Panc1 (cell line): ENCODE measurements at regions not wholly inside any gene's neighbourhood (a gene's known extent, or its start where the extent isn't known, plus 50 kb on each side); places are given as distances from the start of the nearest gene placed in this dataset.

ENCODE experiments used
- ATAC-seq: fragments of 200-7000 bp; cut with Tn5 transposase; 2 replicates; pipeline ENCODE4 v1.9.1; 2020; ENCODE audit warnings: mild to moderate bottlenecking, moderate library complexity
- BruUV-seq: library from RNA; stranded (reverse); fragments of 400-500 nt; replicated peaks from 2 replicates; lab custom pipeline; 2021; lab: Mats Ljungman, UMichigan
- CTCF ChIA-PET: fragments of 300-600 bp; sonication (Branson Sonifier 250); formaldehyde crosslinking; loops from one replicate; lab custom pipeline; 2022; ENCODE audit warnings: antibody characterized with exemption; lab: Charles Lee
- POLR2A ChIA-PET: fragments of 300-600 bp; sonication (Branson Sonifier 250); formaldehyde crosslinking; loops from one replicate; lab custom pipeline; 2022; ENCODE audit warnings: antibody characterized with exemption; lab: Charles Lee
- DNase-seq: peaks from one replicate; pipeline ENCODE4 v3.0.0-alpha.2; 2010; ENCODE audit warnings: low read depth, low spot score
- H3K27ac ChIP-seq: 2 replicates; pipeline ENCODE4 v1.5.1; 2011; ENCODE audit warnings: mild to moderate bottlenecking, low read length, inconsistent platforms
- H3K27me3 ChIP-seq: fragments of 200-500 bp; sonication (Bioruptor generic); 2 replicates; pipeline ENCODE4 v1.6.0; 2014; ENCODE audit warnings: low read length, inconsistent platforms; ENCODE audit not compliant: control insufficient read depth, insufficient read depth
- H3K36me3 ChIP-seq: fragments of 200-500 bp; sonication (Bioruptor generic); 2 replicates; pipeline ENCODE4 v1.5.1; 2014; ENCODE audit warnings: inconsistent platforms, mild to moderate bottlenecking, low read length, moderate library complexity; ENCODE audit not compliant: control insufficient read depth, insufficient read depth
- H3K4me1 ChIP-seq: 2 replicates; pipeline ENCODE4 v1.5.1; 2011; ENCODE audit warnings: inconsistent platforms, mild to moderate bottlenecking, low read length, moderate library complexity; ENCODE audit not compliant: control insufficient read depth, insufficient read depth
- H3K4me3 ChIP-seq, 2 experiments: 2 replicates each; pipeline ENCODE4 v1.5.1; 2011 to 2012; ENCODE audit warnings: low read depth in 2 of 2, low read length in 2 of 2, mild to moderate bottlenecking in 2 of 2, inconsistent platforms in 1 of 2, moderate library complexity in 1 of 2
- H3K9me3 ChIP-seq: fragments of 200-500 bp; sonication (Bioruptor generic); 2 replicates; pipeline ENCODE4 v1.5.1; 2014; ENCODE audit warnings: low read depth, mild to moderate bottlenecking, inconsistent platforms, low read length, moderate library complexity; ENCODE audit not compliant: control insufficient read depth, insufficient read depth
- POLR2AphosphoS5 ChIP-seq: IDR thresholded peaks from 2 replicates; pipeline ENCODE4 v1.6.1; 2012; ENCODE audit warnings: mild to moderate bottlenecking, low read depth, low read length, moderate library complexity
- SIN3A ChIP-seq: IDR thresholded peaks from 2 replicates; pipeline ENCODE4 v1.6.1; 2012; ENCODE audit warnings: low read depth, mild to moderate bottlenecking, low read length, moderate library complexity, borderline replicate concordance; ENCODE audit not compliant: insufficient read depth
- TCF7L2 ChIP-seq: IDR thresholded peaks from 2 replicates; pipeline ENCODE4 v1.6.1; 2011; ENCODE audit warnings: mild to moderate bottlenecking, low read depth, low read length, inconsistent platforms
- in situ Hi-C: cut with HindIII; loops from 2 replicates; pipeline ENCODE4 v1.10.0; 2016; ENCODE audit warnings: low sequenced_read_pairs, low pct_unique_long_range_greater_than_20kb
- intact Hi-C: fragments of 100-400 bp; cut with micrococcal nuclease; formaldehyde crosslinking; loops from one replicate; pipeline ENCODE4 v1.10.0; 2022; ENCODE audit not compliant: unreplicated experiment
- TF ChIP-seq, protein P1 (sequence below): fragments of 450-650 bp; IDR thresholded peaks from 2 replicates; pipeline ENCODE4 v1.5.1; 2017; ENCODE audit warnings: mild to moderate bottlenecking
- TF ChIP-seq, protein P2 (sequence below), 2 experiments: IDR thresholded peaks; 2 replicates each; pipeline ENCODE4 v1.6.1; 2011 to 2012; ENCODE audit warnings: low read depth in 2 of 2, control low read depth in 1 of 2, low read length in 1 of 2, mild to moderate bottlenecking in 1 of 2, moderate library complexity in 1 of 2; ENCODE audit not compliant: insufficient read depth in 1 of 2

DNA sequence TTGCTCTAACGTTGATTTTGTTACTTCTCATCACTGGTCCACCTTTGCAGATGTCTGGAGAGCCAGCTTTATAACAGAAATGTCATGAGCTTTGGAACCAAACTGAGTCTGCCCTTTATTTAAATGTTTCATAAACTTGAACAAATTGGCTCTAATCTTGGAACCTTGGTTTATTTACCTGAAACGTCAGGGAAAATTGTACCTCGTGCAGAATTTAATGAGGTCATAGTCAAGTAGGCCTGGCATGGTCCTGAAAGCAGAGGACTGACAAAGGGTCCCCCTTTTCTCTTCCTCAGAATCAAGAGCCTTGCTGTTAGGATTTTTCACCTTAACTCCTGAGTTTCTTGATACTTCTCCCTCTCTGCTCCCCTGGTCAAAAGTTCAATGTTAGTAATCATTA lies 828.0 kb downstream of the GRID1 start:
- no peaks in the 10 kb centered on the region for H3K27me3 ChIP-seq

DNA sequence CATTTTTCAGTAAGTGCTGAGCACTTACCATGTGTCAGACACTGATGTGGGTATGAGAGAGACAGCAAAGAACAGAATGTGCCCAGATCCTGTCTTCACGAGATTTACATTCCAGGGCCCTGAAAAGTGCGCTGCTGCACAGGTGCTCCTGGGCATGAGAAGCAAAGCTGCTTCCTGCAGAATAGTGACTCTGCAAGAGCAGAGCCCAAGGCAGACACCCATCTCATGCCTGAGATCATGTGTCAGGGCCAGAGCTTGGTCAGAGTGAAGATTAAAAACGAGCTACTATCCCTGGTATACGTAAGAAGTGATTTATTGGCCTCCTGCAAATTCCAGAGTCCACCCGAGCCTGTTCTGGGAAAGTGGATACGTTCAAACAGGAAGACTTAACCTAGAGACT lies 824.4 kb downstream of the GRID1 start:
- Histone ChIP-seq H3K27me3 (no peaks in the 10 kb centered on the region), H3K4me1 (no peaks in the 10 kb centered on the region), H3K4me3 (no peak overlapping the region), H3K36me3 (no peaks in the 10 kb centered on the region), H3K9me3 (no peaks in the 10 kb centered on the region), H3K27ac (no peak overlapping the region)
- intact Hi-C loops = loop anchor here (10.0 kb wide), 1 partner anchor 583 kb away; no protein-coding TSS in a partner anchor
- in situ Hi-C loops = no loop called here
- ChIA-PET CTCF (no interaction called here), POLR2A (no interaction called here)
- DNase-seq (no peak), ATAC-seq (no peak)
- TF ChIP-seq, protein P1, sequence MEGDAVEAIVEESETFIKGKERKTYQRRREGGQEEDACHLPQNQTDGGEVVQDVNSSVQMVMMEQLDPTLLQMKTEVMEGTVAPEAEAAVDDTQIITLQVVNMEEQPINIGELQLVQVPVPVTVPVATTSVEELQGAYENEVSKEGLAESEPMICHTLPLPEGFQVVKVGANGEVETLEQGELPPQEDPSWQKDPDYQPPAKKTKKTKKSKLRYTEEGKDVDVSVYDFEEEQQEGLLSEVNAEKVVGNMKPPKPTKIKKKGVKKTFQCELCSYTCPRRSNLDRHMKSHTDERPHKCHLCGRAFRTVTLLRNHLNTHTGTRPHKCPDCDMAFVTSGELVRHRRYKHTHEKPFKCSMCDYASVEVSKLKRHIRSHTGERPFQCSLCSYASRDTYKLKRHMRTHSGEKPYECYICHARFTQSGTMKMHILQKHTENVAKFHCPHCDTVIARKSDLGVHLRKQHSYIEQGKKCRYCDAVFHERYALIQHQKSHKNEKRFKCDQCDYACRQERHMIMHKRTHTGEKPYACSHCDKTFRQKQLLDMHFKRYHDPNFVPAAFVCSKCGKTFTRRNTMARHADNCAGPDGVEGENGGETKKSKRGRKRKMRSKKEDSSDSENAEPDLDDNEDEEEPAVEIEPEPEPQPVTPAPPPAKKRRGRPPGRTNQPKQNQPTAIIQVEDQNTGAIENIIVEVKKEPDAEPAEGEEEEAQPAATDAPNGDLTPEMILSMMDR = no peak
- TF ChIP-seq TCF7L2 (no peak), POLR2AphosphoS5 (no peak), SIN3A (no peak)
- TF ChIP-seq, protein P2, sequence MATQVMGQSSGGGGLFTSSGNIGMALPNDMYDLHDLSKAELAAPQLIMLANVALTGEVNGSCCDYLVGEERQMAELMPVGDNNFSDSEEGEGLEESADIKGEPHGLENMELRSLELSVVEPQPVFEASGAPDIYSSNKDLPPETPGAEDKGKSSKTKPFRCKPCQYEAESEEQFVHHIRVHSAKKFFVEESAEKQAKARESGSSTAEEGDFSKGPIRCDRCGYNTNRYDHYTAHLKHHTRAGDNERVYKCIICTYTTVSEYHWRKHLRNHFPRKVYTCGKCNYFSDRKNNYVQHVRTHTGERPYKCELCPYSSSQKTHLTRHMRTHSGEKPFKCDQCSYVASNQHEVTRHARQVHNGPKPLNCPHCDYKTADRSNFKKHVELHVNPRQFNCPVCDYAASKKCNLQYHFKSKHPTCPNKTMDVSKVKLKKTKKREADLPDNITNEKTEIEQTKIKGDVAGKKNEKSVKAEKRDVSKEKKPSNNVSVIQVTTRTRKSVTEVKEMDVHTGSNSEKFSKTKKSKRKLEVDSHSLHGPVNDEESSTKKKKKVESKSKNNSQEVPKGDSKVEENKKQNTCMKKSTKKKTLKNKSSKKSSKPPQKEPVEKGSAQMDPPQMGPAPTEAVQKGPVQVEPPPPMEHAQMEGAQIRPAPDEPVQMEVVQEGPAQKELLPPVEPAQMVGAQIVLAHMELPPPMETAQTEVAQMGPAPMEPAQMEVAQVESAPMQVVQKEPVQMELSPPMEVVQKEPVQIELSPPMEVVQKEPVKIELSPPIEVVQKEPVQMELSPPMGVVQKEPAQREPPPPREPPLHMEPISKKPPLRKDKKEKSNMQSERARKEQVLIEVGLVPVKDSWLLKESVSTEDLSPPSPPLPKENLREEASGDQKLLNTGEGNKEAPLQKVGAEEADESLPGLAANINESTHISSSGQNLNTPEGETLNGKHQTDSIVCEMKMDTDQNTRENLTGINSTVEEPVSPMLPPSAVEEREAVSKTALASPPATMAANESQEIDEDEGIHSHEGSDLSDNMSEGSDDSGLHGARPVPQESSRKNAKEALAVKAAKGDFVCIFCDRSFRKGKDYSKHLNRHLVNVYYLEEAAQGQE (IDR thresholded peaks at IDR 0.05; ENCODE audit: insufficient read depth in 1 of 2, low read depth in 2 of 2, low read length in 1 of 2) = no peak
- no TSS peak for BruUV-seq

More for the DNA sequence above, 828.0 kb downstream of the GRID1 start:
- H3K4me3 ChIP-seq = no peak overlapping the region
- no peaks in the 10 kb centered on the region for H3K36me3 ChIP-seq
- intact Hi-C loops (no loop called here), in situ Hi-C loops (no loop called here)
- H3K27ac ChIP-seq = no peak overlapping the region
- TF ChIP-seq SIN3A (no peak), POLR2AphosphoS5 (no peak), TCF7L2 (no peak)
- TF ChIP-seq, protein P1 = no peak
- TF ChIP-seq, protein P2 (IDR thresholded peaks at IDR 0.05; ENCODE audit: insufficient read depth in 1 of 2, low read depth in 2 of 2, low read length in 1 of 2) = no peak
- POLR2A ChIA-PET = no interaction called here
- CTCF ChIA-PET = no interaction called here
- no peaks in the 10 kb centered on the region for H3K4me1 ChIP-seq
- H3K9me3 ChIP-seq = no peaks in the 10 kb centered on the region
- DNase-seq = no peak
- ATAC-seq = no peak
- no TSS peak for BruUV-seq
